ENCODE measurements at regions not wholly inside any gene's neighbourhood (a gene's known extent, or its start where the extent isn't known, plus 50 kb on each side); places are given as distances from the start of the nearest gene placed in this dataset.

DNA sequence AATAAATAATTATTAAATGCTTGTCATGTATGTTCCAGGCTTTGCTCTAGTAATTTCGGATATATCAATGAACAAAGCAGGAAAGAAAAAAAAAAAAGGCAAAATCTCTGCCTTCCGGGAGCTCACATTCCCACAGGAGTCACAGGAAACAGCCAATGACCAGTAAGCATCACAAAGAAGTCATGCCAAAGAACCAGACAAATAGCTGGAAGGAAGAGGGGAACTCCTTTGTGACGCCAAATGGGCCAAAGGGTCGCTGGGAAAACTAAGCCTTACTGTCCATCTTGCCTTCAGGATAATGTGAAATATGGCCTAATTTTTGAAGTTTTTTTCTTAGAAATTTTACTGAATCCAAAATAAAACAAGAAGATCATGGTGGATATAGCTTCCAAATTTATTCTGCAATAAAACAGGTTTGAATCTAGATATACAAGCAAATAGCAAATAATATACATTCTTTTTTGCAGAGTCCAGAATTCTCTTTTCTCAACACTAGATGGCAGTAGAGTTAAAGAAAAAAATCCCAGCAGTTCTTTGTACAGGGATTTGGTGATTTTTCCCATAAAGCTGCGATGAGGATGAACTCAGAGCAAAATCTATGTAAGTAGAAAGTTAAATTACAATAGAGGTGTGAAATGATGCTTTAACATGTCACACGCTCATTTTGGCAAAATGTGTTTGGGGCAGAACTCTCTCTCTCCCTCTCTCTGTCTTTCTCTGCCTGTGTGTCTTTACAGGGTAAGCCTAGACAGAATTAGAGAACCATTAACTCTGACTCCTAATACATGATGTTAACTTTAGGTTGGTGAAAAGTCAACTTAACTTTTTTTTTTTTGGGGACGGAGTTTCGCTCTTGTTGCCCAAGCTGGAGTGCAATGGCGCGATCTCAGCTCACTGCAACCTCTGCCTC lies 60.0 kb upstream of the TUT7 start:
- H3K4me3 ChIP-seq (ENCODE audit: low read length), result no peak overlapping the region
- DNase-seq (ENCODE audit: low read depth), result peak; percentile 41
- TF ChIP-seq, protein P1, sequence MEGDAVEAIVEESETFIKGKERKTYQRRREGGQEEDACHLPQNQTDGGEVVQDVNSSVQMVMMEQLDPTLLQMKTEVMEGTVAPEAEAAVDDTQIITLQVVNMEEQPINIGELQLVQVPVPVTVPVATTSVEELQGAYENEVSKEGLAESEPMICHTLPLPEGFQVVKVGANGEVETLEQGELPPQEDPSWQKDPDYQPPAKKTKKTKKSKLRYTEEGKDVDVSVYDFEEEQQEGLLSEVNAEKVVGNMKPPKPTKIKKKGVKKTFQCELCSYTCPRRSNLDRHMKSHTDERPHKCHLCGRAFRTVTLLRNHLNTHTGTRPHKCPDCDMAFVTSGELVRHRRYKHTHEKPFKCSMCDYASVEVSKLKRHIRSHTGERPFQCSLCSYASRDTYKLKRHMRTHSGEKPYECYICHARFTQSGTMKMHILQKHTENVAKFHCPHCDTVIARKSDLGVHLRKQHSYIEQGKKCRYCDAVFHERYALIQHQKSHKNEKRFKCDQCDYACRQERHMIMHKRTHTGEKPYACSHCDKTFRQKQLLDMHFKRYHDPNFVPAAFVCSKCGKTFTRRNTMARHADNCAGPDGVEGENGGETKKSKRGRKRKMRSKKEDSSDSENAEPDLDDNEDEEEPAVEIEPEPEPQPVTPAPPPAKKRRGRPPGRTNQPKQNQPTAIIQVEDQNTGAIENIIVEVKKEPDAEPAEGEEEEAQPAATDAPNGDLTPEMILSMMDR (IDR thresholded peaks at IDR 0.05; ENCODE audit: insufficient read depth, low read depth, low read length, missing control alignments), result peak; percentile 46

GRCh38 chr9:86410281-86410680 lies 56.1 kb upstream of the TUT7 start:
- TF ChIP-seq, protein P1 (IDR thresholded peaks at IDR 0.05; ENCODE audit: insufficient read depth, low read depth, low read length, missing control alignments), result no peak
- no peak overlapping the region for H3K4me3 ChIP-seq (ENCODE audit: low read length)
- no peak for DNase-seq (ENCODE audit: low read depth)

DNA sequence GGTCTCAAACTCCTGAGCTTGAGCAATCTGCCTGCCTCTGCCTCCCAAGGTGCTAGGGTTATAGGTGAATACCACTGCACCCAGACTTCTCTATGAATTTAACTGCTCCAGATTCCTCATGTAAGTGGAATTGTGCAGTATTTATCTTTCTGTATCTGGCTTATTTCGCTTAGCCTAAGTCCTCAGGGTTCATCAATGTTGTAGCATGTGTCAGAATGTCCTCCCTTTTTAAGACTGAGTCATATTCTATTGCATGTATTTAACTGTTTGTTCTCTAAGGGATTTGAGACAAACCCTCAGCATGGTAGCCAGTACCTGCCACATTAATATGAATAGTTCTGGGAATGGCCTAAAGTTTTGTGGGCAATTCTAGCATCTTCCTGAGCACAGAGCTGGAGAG lies 53.9 kb upstream of the TUT7 start:
- DNase-seq (ENCODE audit: low read depth), result peak; percentile 81
- no peak overlapping the region for H3K4me3 ChIP-seq (ENCODE audit: low read length)
- TF ChIP-seq, protein P1 (IDR thresholded peaks at IDR 0.05; ENCODE audit: insufficient read depth, low read depth, low read length, missing control alignments), result no peak

GRCh38 chr9:86407022-86407421 lies 52.8 kb upstream of the TUT7 start:
- no peak overlapping the region for H3K4me3 ChIP-seq (ENCODE audit: low read length)
- peak; percentile 92 for DNase-seq (ENCODE audit: low read depth)
- TF ChIP-seq, protein P1 (IDR thresholded peaks at IDR 0.05; ENCODE audit: insufficient read depth, low read depth, low read length, missing control alignments), result no peak

DNA sequence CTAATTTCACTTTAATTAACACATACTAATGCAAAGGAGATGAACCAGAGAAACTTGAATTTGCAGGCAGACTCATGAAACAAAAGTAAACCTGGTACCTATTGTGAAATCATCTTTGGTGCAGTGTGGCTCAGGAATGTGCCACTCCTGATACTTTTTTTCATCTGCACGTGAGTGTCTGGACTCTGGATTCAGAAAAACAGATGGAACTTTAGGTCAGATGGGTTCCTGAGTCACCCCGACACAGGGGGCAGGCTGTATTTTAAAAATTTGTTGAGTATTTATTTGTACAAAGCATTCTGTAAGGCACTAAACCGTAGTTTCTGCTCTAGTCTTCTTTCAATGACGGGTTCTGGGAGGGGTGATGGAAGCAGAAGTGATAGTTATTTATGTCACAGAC lies 52.2 kb upstream of the TUT7 start:
- peak; percentile 94 for DNase-seq (ENCODE audit: low read depth)
- TF ChIP-seq, protein P1 (IDR thresholded peaks at IDR 0.05; ENCODE audit: insufficient read depth, low read depth, low read length, missing control alignments), result no peak
- peak overlapping the region; percentile 30 for H3K4me3 ChIP-seq (ENCODE audit: low read length)

- TF ChIP-seq, protein P1 (IDR thresholded peaks at IDR 0.05; ENCODE audit: insufficient read depth, low read depth, low read length, missing control alignments), result no peak
- peak overlapping the region; percentile 30 for H3K4me3 ChIP-seq (ENCODE audit: low read length)
- DNase-seq (ENCODE audit: low read depth), result peak; percentile 96
These were observed 51.7 kb upstream of the TUT7 start for GRCh38 chr9:86405926-86406325.

DNA sequence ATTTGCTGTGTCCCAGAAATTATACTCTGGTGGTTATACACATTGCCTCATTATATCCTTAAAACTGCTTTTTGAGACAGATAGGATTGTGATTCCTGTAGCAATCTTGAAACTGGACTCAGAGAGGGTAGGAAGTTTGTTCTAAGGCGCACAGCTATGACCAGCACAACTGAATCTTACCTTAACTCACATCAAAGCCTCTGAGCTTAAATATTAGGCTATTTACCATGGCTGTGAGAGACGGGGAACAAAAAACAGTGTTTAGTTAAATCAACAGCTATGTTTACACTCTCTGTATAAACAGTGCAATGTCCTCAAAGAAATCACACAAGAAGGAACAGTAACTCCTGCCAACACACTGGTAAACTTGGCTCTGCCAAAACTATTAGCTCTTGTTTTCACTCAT lies 50.9 kb upstream of the TUT7 start:
- no peak overlapping the region for H3K4me3 ChIP-seq (ENCODE audit: low read length)
- DNase-seq (ENCODE audit: low read depth), result no peak
- TF ChIP-seq, protein P1 (IDR thresholded peaks at IDR 0.05; ENCODE audit: insufficient read depth, low read depth, low read length, missing control alignments), result no peak

Measured in epithelial cell of esophagus (primary cell).